ENCODE measurements at regions not wholly inside any gene's neighbourhood (a gene's known extent, or its start where the extent isn't known, plus 50 kb on each side); places are given as distances from the start of the nearest gene placed in this dataset.

- no peak for DNase-seq
Measured at GRCh38 chr5:2902742-2903297, 151.3 kb upstream of the IRX2 start.

GRCh38 chr5:2902186-2902585 is 150.7 kb upstream of the IRX2 start:
- DNase-seq = no peak

- no peak for DNase-seq
Measured at GRCh38 chr5:2901511-2901910, 150.0 kb upstream of the IRX2 start.

GRCh38 chr5:2901096-2901495 is 149.6 kb upstream of the IRX2 start:
- DNase-seq = no peak

- no peak for DNase-seq
Measured at GRCh38 chr5:2900360-2900759, 148.9 kb upstream of the IRX2 start.

GRCh38 chr5:2899311-2899710 is 147.8 kb upstream of the IRX2 start:
- DNase-seq = no peak

GRCh38 chr5:2898661-2899060 is 147.2 kb upstream of the IRX2 start:
- DNase-seq = no peak

GRCh38 chr5:2897276-2897961 is 145.9 kb upstream of the IRX2 start:
- DNase-seq = no peak

GRCh38 chr5:2896371-2897275 is 145.1 kb upstream of the IRX2 start:
- no peak for DNase-seq

- DNase-seq = no peak
Measured at GRCh38 chr5:2895876-2896275, 144.4 kb upstream of the IRX2 start.

- DNase-seq = no peak
Measured at GRCh38 chr5:2895196-2895595, 143.7 kb upstream of the IRX2 start.

- no peak for DNase-seq
Measured at GRCh38 chr5:2894736-2895135, 143.3 kb upstream of the IRX2 start.

- no peak for DNase-seq
Measured at GRCh38 chr5:2894316-2894715, 142.8 kb upstream of the IRX2 start.

- DNase-seq = no peak
Measured at GRCh38 chr5:2892466-2893000, 141.1 kb upstream of the IRX2 start.

- no peak for DNase-seq
Measured at GRCh38 chr5:2891781-2892180, 140.3 kb upstream of the IRX2 start.

GRCh38 chr5:2890011-2890410 is 138.5 kb upstream of the IRX2 start:
- DNase-seq = no peak

GRCh38 chr5:2888520-2889060 is 137.1 kb upstream of the IRX2 start:
- DNase-seq = no peak

GRCh38 chr5:2887481-2888348 is 136.2 kb upstream of the IRX2 start:
- no peak for DNase-seq

- DNase-seq = no peak
Measured at GRCh38 chr5:2886531-2886930, 135.1 kb upstream of the IRX2 start.

- no peak for DNase-seq
Measured at GRCh38 chr5:2883771-2884170, 132.3 kb upstream of the IRX2 start.

GRCh38 chr5:2879701-2880100 is 128.2 kb upstream of the IRX2 start:
- DNase-seq = no peak

GRCh38 chr5:2877522-2877921 is 126.0 kb upstream of the IRX2 start:
- DNase-seq = no peak

Measured in activated gamma-delta T cell (primary cell).